SK-N-SH treated with all-trans-retinoic acid at 6 μM for 48 hours (cell line): ENCODE measurements at regions not wholly inside any gene's neighbourhood (a gene's known extent, or its start where the extent isn't known, plus 50 kb on each side); places are given as distances from the start of the nearest gene placed in this dataset.

Source experiments
- ARNTL ChIP-seq: fragments of 450-650 bp; formaldehyde crosslinking; IDR thresholded peaks from 2 replicates; pipeline ENCODE4 v1.5.0; 2020; ENCODE audit warnings: low read depth, mild to moderate bottlenecking, moderate library complexity, borderline replicate concordance
- ESRRG ChIP-seq: fragments of 250-450 bp; sonication (Bioruptor Pico); IDR thresholded peaks from 2 replicates; pipeline ENCODE4 v1.6.1; 2021; ENCODE audit warnings: mild to moderate bottlenecking
- ISL1 ChIP-seq: fragments of 250-450 bp; sonication (Bioruptor Pico); IDR thresholded peaks from 2 replicates; pipeline ENCODE4 v2.1.2; 2022; ENCODE audit warnings: mild to moderate bottlenecking, moderate library complexity
- PATZ1 ChIP-seq: fragments of 250-450 bp; sonication (Bioruptor Pico); IDR thresholded peaks from 2 replicates; pipeline ENCODE4 v1.8.0; 2020; ENCODE audit warnings: mild to moderate bottlenecking, moderate library complexity, borderline replicate concordance
- POU6F1 ChIP-seq: fragments of 250-450 bp; sonication (Bioruptor Pico); IDR thresholded peaks from 2 replicates; pipeline ENCODE4 v1.8.0; 2021; ENCODE audit warnings: low read depth, mild to moderate bottlenecking, moderate library complexity, borderline replicate concordance
- RARB ChIP-seq: fragments of 250-450 bp; sonication (Bioruptor Pico); IDR thresholded peaks from 2 replicates; pipeline ENCODE4 v1.8.0; 2021; ENCODE audit warnings: mild to moderate bottlenecking, moderate library complexity
- TCF4 ChIP-seq: fragments of 250-450 bp; sonication (Bioruptor Pico); IDR thresholded peaks from 2 replicates; pipeline ENCODE4 v1.8.0; 2021; ENCODE audit warnings: mild to moderate bottlenecking, moderate library complexity, borderline replicate concordance
- ZC3H10 ChIP-seq: fragments of 250-450 bp; sonication (Bioruptor Pico); IDR thresholded peaks from 2 replicates; pipeline ENCODE4 v1.5.1; 2021; ENCODE audit warnings: mild to moderate bottlenecking, moderate library complexity
- ZFP3 ChIP-seq: fragments of 250-450 bp; sonication (Bioruptor Pico); IDR thresholded peaks from 2 replicates; pipeline ENCODE4 v1.5.0; 2020; ENCODE audit warnings: mild to moderate bottlenecking, moderate library complexity
- ZFP30 ChIP-seq: fragments of 450-650 bp; formaldehyde crosslinking; IDR thresholded peaks from 2 replicates; pipeline ENCODE4 v1.5.0; 2022; ENCODE audit warnings: mild to moderate bottlenecking, moderate library complexity
- ZNF565 ChIP-seq: fragments of 450-650 bp; formaldehyde crosslinking; conservative IDR thresholded peaks from 2 replicates; pipeline ENCODE4 v1.5.0; 2020; ENCODE audit warnings: low read depth, mild to moderate bottlenecking, moderate library complexity
- ZNF70 ChIP-seq: fragments of 450-650 bp; formaldehyde crosslinking; IDR thresholded peaks from 2 replicates; pipeline ENCODE4 v1.5.0; 2020; ENCODE audit warnings: mild to moderate bottlenecking, moderate library complexity

GRCh38 chr13:103833294-103833852, 767.2 kb upstream of the SLC10A2 start:
- TF ChIP-seq POU6F1 (no peak), ESRRG (CRISPR knock-in tag) (no peak), ISL1 (CRISPR knock-in tag) (no peak), PATZ1 (CRISPR knock-in tag) (no peak), ZNF70 (CRISPR knock-in tag) (no peak), ZC3H10 (CRISPR knock-in tag) (no peak), RARB (CRISPR knock-in tag) (no peak), ZNF565 (no peak), ZFP3 (CRISPR knock-in tag) (no peak), ARNTL (CRISPR knock-in tag) (no peak), ZFP30 (CRISPR knock-in tag) (no peak), TCF4 (no peak)
